GM12878 (cell line): ENCODE measurements at regions not wholly inside any gene's neighbourhood (a gene's known extent, or its start where the extent isn't known, plus 50 kb on each side); places are given as distances from the start of the nearest gene placed in this dataset.

Source experiments
- ATAC-seq: fragments of 200-7000 bp; cut with Tn5 transposase; 3 replicates; pipeline ENCODE4 v1.9.1; 2020; ENCODE audit warnings: mild to moderate bottlenecking, moderate library complexity
- BruUV-seq: library from RNA; stranded (reverse); fragments of 400-500 nt; replicated peaks from 2 replicates; lab custom pipeline; 2021; lab: Mats Ljungman, UMichigan
- CTCF ChIA-PET: fragments of 300-600 bp; sonication (Branson Sonifier 250); formaldehyde crosslinking; extraction: SDS; loops from one replicate; lab custom pipeline; 2021; ENCODE audit warnings: inconsistent platforms; lab: Yijun Ruan, JAX
- POLR2A ChIA-PET: fragments of 350-600 bp; formaldehyde crosslinking; extraction: SDS; loops from one replicate; lab custom pipeline; 2021; ENCODE audit warnings: inconsistent platforms; lab: Charles Lee
- RAD21 ChIA-PET: fragments of 300-600 bp; sonication (Branson Sonifier 250); formaldehyde crosslinking; loops from one replicate; lab custom pipeline; 2023; ENCODE audit warnings: antibody characterized with exemption; ENCODE audit not compliant: unreplicated experiment; lab: Charles Lee
- SMC1A ChIA-PET: fragments of 300-600 bp; sonication (Branson Sonifier 250); formaldehyde crosslinking; loops from one replicate; lab custom pipeline; 2023; ENCODE audit not compliant: unreplicated experiment, uncharacterized antibody; lab: Charles Lee
- DNase-seq: peaks from one replicate; pipeline ENCODE4 v3.0.0-alpha.2; 2011; ENCODE audit warnings: low read depth, low spot score
- FAIRE-seq: peaks from 3 replicates; lab custom pipeline; 2011; peaks lifted over from hg19 to GRCh38; lab: Jason Lieb, UNC
- H2AFZ ChIP-seq: 2 replicates; pipeline ENCODE4 v1.6.0; 2011; ENCODE audit warnings: low read depth, low read length, control low read depth; ENCODE audit not compliant: control insufficient read depth
- H3K27ac ChIP-seq: 2 replicates; pipeline ENCODE4 v1.5.1; 2011; ENCODE audit warnings: control low read depth; ENCODE audit not compliant: control insufficient read depth, insufficient read depth
- H3K27me3 ChIP-seq, 2 experiments: replicated peaks in 1 of 2; 2 replicates each; pipeline versions ENCODE4 v1.6.0 to v1.6.1; 2011; ENCODE audit warnings: low read length in 1 of 2; ENCODE audit not compliant: control insufficient read depth in 2 of 2, insufficient read depth in 2 of 2
- H3K36me3 ChIP-seq, 2 experiments: 2 replicates each; pipeline ENCODE4 v1.5.1; 2011; ENCODE audit warnings: low read length in 1 of 2; ENCODE audit not compliant: control insufficient read depth in 2 of 2, insufficient read depth in 2 of 2
- H3K4me1 ChIP-seq: 2 replicates; pipeline ENCODE4 v1.6.1; 2011; ENCODE audit warnings: mild to moderate bottlenecking, low read length, moderate library complexity, mixed read lengths; ENCODE audit not compliant: control insufficient read depth, insufficient read depth
- H3K4me2 ChIP-seq: 2 replicates; pipeline ENCODE4 v1.6.0; 2011; ENCODE audit warnings: control low read depth; ENCODE audit not compliant: control insufficient read depth, insufficient read depth
- H3K4me3 ChIP-seq: fragments of 200-600 bp; sonication (generic); 2 replicates; pipeline ENCODE4 v1.5.1; 2016
- H3K79me2 ChIP-seq: 2 replicates; pipeline ENCODE4 v1.6.0; 2011; ENCODE audit warnings: low read length; ENCODE audit not compliant: control insufficient read depth, insufficient read depth
- H3K9ac ChIP-seq: 2 replicates; pipeline ENCODE4 v1.8.0; 2011; ENCODE audit warnings: low read length, control low read depth, mixed read lengths; ENCODE audit not compliant: control insufficient read depth, insufficient read depth
- H3K9me3 ChIP-seq: replicated peaks from 3 replicates; pipeline ENCODE4 v1.5.1; 2011; ENCODE audit warnings: mild to moderate bottlenecking, low read length; ENCODE audit not compliant: control insufficient read depth, insufficient read depth
- H4K20me1 ChIP-seq: 2 replicates; pipeline ENCODE4 v1.6.0; 2011; ENCODE audit not compliant: control insufficient read depth, insufficient read depth
- CHD2 ChIP-seq: IDR thresholded peaks from 2 replicates; pipeline ENCODE4 v1.6.1; 2011; ENCODE audit warnings: low read depth, low read length, improper control_type of control experiment, borderline replicate concordance
- JUNB ChIP-seq: IDR thresholded peaks from 2 replicates; pipeline ENCODE4 v1.6.1; 2016; ENCODE audit warnings: antibody characterized with exemption, mild to moderate bottlenecking
- NFIC ChIP-seq: IDR thresholded peaks from 2 replicates; pipeline ENCODE4 v1.6.1; 2012; ENCODE audit warnings: low read depth, mild to moderate bottlenecking, inconsistent platforms, low read length, moderate library complexity
- NFXL1 ChIP-seq: fragments of 450-650 bp; IDR thresholded peaks from 2 replicates; pipeline ENCODE4 v1.6.1; 2017; ENCODE audit warnings: antibody characterized with exemption, mild to moderate bottlenecking, borderline replicate concordance
- PAX8 ChIP-seq: fragments of 450-650 bp; IDR thresholded peaks from 2 replicates; pipeline ENCODE4 v1.6.1; 2017; ENCODE audit warnings: mild to moderate bottlenecking, moderate library complexity
- RELA ChIP-seq: fragments of 450-650 bp; IDR thresholded peaks from 2 replicates; pipeline ENCODE4 v1.8.0; 2014; ENCODE audit warnings: borderline replicate concordance; ENCODE audit not compliant: partially characterized antibody
- RFX5 ChIP-seq: IDR thresholded peaks from 2 replicates; pipeline ENCODE4 v1.6.1; 2011; ENCODE audit warnings: low read depth, low read length, improper control_type of control experiment
- RUNX3 ChIP-seq: IDR thresholded peaks from 2 replicates; pipeline ENCODE4 v1.6.1; 2012; ENCODE audit warnings: low read length, inconsistent platforms
- TCF7 ChIP-seq: IDR thresholded peaks from 2 replicates; pipeline ENCODE4 v1.6.1; 2014; ENCODE audit warnings: antibody characterized with exemption, borderline replicate concordance
- WRNIP1 ChIP-seq: IDR thresholded peaks from 2 replicates; pipeline ENCODE4 v1.6.1; 2011; ENCODE audit warnings: low read depth, low read length, improper control_type of control experiment, borderline replicate concordance
- ZNF24 ChIP-seq: fragments of 450-650 bp; IDR thresholded peaks from 2 replicates; pipeline ENCODE4 v1.6.1; 2017; ENCODE audit warnings: antibody characterized with exemption, mild to moderate bottlenecking
- WGBS: methylation state at CpG from one replicate; pipeline ENCODE4 v1.1.6; 2016; ENCODE audit warnings: low lambda C conversion rate; ENCODE audit not compliant: insufficient replicate concordance, insufficient coverage; ENCODE audit errors: missing lambda C conversion rate; 5-methylcytosine and 5-hydroxymethylcytosine counted together
- in situ Hi-C: fragments of 300-500 bp; cut with MboI; formaldehyde crosslinking; loops from 9 replicates; pipeline ENCODE4 v1.14.3; 2018; ENCODE audit warnings: mixed read lengths
- intact Hi-C: fragments of 100-400 bp; cut with micrococcal nuclease; formaldehyde crosslinking; loops from one replicate; pipeline ENCODE4 v1.14.2; 2022; ENCODE audit not compliant: unreplicated experiment
- TF ChIP-seq, protein P1 (sequence below): fragments of 150-350 bp; IDR thresholded peaks from 2 replicates; pipeline ENCODE4 v1.6.1; 2014; ENCODE audit warnings: mild to moderate bottlenecking, low read depth, low read length
- TF ChIP-seq, protein P2 (sequence below): fragments of 450-650 bp; IDR thresholded peaks from 2 replicates; pipeline ENCODE4 v1.6.1; 2017; ENCODE audit warnings: mild to moderate bottlenecking, moderate library complexity
- TF ChIP-seq, protein P3 (sequence below): IDR thresholded peaks from 2 replicates; pipeline ENCODE4 v1.6.1; 2012; ENCODE audit warnings: low read depth, low read length, improper control_type of control experiment

DNA sequence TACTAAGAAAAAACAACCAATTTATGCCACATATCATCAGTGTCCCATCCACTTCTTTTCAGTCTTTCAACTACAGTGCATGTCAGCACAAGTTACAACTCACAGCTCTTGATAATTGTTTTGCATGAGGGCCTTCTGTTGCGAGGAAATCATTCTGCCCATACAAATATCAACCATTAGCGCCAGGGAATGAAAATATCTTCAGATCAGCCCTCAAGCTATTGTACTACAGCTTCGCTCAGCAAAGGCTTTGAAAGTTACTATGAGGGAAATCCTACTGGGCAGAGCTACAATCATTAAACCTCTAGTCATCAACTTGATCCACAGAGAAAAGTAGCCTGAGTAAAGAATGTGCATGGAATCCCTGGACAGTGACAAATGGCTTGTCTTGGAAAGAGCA is 1023.6 kb upstream of the HS3ST1 start:
- ChIA-PET RAD21 (no interaction called here), CTCF (no interaction called here)
- BruUV-seq = no TSS peak

DNA sequence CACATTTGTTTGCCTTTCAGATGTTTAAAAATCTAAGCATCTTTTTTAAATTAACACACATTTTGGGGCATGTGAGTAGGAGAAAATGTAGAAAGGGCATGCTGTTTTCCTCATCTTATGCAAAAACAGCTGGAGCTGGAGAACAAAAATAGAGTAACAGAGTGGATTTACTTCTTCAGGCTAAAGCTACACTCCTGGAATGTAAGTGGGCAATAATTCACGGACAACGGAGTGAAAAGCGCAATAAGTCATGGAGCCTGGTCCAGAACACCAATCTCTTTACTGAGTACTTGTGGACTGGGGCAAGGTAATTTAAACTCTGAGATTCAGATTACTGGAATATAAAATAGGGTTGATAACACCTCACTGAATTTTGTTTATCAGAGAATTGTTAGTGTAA is 1018.8 kb upstream of the HS3ST1 start:
- WGBS = 55% methylated on average over 3 of the region's 3 CpGs
- BruUV-seq = no TSS peak
- CTCF ChIA-PET = no interaction called here
- TF ChIP-seq, protein P1, sequence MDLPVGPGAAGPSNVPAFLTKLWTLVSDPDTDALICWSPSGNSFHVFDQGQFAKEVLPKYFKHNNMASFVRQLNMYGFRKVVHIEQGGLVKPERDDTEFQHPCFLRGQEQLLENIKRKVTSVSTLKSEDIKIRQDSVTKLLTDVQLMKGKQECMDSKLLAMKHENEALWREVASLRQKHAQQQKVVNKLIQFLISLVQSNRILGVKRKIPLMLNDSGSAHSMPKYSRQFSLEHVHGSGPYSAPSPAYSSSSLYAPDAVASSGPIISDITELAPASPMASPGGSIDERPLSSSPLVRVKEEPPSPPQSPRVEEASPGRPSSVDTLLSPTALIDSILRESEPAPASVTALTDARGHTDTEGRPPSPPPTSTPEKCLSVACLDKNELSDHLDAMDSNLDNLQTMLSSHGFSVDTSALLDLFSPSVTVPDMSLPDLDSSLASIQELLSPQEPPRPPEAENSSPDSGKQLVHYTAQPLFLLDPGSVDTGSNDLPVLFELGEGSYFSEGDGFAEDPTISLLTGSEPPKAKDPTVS = no peak
- TF ChIP-seq NFXL1 (no peak), NFIC (no peak), ZNF24 (no peak), RELA (no peak), TCF7 (no peak), JUNB (no peak), PAX8 (no peak), WRNIP1 (no peak), CHD2 (no peak), RFX5 (no peak), RUNX3 (no peak)
- TF ChIP-seq, protein P2, sequence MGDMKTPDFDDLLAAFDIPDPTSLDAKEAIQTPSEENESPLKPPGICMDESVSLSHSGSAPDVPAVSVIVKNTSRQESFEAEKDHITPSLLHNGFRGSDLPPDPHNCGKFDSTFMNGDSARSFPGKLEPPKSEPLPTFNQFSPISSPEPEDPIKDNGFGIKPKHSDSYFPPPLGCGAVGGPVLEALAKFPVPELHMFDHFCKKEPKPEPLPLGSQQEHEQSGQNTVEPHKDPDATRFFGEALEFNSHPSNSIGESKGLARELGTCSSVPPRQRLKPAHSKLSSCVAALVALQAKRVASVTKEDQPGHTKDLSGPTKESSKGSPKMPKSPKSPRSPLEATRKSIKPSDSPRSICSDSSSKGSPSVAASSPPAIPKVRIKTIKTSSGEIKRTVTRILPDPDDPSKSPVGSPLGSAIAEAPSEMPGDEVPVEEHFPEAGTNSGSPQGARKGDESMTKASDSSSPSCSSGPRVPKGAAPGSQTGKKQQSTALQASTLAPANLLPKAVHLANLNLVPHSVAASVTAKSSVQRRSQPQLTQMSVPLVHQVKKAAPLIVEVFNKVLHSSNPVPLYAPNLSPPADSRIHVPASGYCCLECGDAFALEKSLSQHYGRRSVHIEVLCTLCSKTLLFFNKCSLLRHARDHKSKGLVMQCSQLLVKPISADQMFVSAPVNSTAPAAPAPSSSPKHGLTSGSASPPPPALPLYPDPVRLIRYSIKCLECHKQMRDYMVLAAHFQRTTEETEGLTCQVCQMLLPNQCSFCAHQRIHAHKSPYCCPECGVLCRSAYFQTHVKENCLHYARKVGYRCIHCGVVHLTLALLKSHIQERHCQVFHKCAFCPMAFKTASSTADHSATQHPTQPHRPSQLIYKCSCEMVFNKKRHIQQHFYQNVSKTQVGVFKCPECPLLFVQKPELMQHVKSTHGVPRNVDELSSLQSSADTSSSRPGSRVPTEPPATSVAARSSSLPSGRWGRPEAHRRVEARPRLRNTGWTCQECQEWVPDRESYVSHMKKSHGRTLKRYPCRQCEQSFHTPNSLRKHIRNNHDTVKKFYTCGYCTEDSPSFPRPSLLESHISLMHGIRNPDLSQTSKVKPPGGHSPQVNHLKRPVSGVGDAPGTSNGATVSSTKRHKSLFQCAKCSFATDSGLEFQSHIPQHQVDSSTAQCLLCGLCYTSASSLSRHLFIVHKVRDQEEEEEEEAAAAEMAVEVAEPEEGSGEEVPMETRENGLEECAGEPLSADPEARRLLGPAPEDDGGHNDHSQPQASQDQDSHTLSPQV = no peak

More for the DNA sequence above, 1023.6 kb upstream of the HS3ST1 start:
- 0% methylated on average over 3 of the region's 3 CpGs for WGBS
- Histone ChIP-seq H3K9ac (no peak overlapping the region), H3K79me2 (no peaks in the 10 kb centered on the region), H4K20me1 (no peaks in the 10 kb centered on the region), H3K36me3 (no peaks in the 10 kb centered on the region), H3K27ac (no peak overlapping the region), H2AFZ (no peak overlapping the region), H3K4me2 (no peak overlapping the region), H3K27me3 (no peaks in the 10 kb centered on the region), H3K9me3 (no peaks in the 10 kb centered on the region), H3K4me1 (no peaks in the 10 kb centered on the region), H3K4me3 (no peak overlapping the region)
- POLR2A ChIA-PET = no interaction called here
- DNase-seq (no peak), FAIRE-seq (no peak), ATAC-seq (no peak)
- TF ChIP-seq, protein P3, sequence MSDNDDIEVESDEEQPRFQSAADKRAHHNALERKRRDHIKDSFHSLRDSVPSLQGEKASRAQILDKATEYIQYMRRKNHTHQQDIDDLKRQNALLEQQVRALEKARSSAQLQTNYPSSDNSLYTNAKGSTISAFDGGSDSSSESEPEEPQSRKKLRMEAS = no peak
- in situ Hi-C loops = no loop called here
- SMC1A ChIA-PET = no interaction called here
- intact Hi-C loops = no loop called here

More for the DNA sequence above, 1018.8 kb upstream of the HS3ST1 start:
- no peak for ATAC-seq
- no peak for DNase-seq
- H3K4me3 ChIP-seq = no peak overlapping the region
- H3K4me1 ChIP-seq = no peaks in the 10 kb centered on the region
- no peak overlapping the region for H3K9ac ChIP-seq
- H3K9me3 ChIP-seq = no peaks in the 10 kb centered on the region
- intact Hi-C loops = no loop called here
- FAIRE-seq = no peak
- H4K20me1 ChIP-seq = no peaks in the 10 kb centered on the region
- no peaks in the 10 kb centered on the region for H3K27me3 ChIP-seq
- no peak overlapping the region for H3K4me2 ChIP-seq
- ChIA-PET POLR2A (no interaction called here), SMC1A (no interaction called here), RAD21 (no interaction called here)
- H2AFZ ChIP-seq = no peak overlapping the region
- in situ Hi-C loops = no loop called here
- no peak overlapping the region for H3K27ac ChIP-seq
- H3K79me2 ChIP-seq = no peaks in the 10 kb centered on the region
- no peaks in the 10 kb centered on the region for H3K36me3 ChIP-seq
